ENCODE measurements at regions not wholly inside any gene's neighbourhood (a gene's known extent, or its start where the extent isn't known, plus 50 kb on each side); places are given as distances from the start of the nearest gene placed in this dataset.

DNA sequence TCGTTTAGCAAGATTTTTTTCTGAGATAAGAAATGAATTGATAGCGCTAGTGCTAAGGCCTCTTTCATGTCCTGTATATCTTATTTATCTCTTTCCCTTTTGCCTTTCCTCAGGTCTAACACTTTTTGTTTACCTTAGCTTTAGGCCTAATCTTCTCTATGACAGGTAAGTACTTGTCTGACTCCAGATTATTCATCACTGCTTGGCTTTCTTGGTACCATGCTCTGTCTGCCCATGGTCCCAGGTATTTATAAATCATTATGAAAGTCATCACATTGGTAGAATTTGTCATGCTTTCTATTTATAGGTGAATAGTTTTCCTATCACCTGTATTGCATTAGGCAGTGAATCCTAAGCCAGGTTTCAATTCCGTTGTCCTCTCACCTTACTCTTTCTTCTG is 99.5 kb upstream of the CTSO start:
- no TSS peak for BruUV-seq (replicated peaks)

DNA sequence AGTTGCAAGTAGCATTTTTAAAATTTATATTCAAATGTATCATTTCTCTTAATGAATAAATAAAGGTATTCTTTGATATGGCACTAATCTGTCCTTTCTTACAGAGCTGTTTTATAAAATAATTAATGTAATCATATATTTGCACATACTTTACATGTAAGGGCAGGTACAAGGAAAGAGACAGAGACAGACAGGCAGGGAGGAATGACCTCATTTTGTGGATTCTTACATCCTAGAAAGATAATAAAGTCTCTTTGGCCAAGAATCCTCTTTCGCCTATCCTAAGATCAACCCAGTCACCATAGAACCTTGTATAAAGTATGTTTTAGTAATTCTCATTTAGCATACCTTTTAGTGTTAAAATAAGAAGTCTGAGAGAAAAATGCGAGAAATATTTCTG is 98.5 kb upstream of the CTSO start:
- no peaks in the 10 kb centered on the region for H3K27me3 ChIP-seq (ENCODE audit: insufficient read depth, low read depth)
- no peak overlapping the region for H3K27ac ChIP-seq
- H3K9me3 ChIP-seq (ENCODE audit: insufficient read depth, low read depth), result no peaks in the 10 kb centered on the region
- no peaks in the 10 kb centered on the region for H3K4me1 ChIP-seq (replicated peaks; ENCODE audit: insufficient read depth)
- no peak overlapping the region for H3K4me2 ChIP-seq
- H2AFZ ChIP-seq, result no peak overlapping the region
- TF ChIP-seq EZH2 (IDR thresholded peaks at IDR 0.05; ENCODE audit: low read depth), result no peak
- TF ChIP-seq, protein P1, sequence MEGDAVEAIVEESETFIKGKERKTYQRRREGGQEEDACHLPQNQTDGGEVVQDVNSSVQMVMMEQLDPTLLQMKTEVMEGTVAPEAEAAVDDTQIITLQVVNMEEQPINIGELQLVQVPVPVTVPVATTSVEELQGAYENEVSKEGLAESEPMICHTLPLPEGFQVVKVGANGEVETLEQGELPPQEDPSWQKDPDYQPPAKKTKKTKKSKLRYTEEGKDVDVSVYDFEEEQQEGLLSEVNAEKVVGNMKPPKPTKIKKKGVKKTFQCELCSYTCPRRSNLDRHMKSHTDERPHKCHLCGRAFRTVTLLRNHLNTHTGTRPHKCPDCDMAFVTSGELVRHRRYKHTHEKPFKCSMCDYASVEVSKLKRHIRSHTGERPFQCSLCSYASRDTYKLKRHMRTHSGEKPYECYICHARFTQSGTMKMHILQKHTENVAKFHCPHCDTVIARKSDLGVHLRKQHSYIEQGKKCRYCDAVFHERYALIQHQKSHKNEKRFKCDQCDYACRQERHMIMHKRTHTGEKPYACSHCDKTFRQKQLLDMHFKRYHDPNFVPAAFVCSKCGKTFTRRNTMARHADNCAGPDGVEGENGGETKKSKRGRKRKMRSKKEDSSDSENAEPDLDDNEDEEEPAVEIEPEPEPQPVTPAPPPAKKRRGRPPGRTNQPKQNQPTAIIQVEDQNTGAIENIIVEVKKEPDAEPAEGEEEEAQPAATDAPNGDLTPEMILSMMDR (conservative IDR thresholded peaks at IDR 0.05), result no peak
- ChIA-PET POLR2A (ENCODE audit: unreplicated experiment) (no interaction called here), CTCF (no interaction called here)
- no peaks in the 10 kb centered on the region for H4K20me1 ChIP-seq (ENCODE audit: insufficient read depth)
- H3K36me3 ChIP-seq (ENCODE audit: low read depth), result no peaks in the 10 kb centered on the region
- no peaks in the 10 kb centered on the region for H3F3A ChIP-seq (ENCODE audit: insufficient read depth, low read depth)
- no peak for DNase-seq
- BruUV-seq (replicated peaks), result no TSS peak
- no peaks in the 10 kb centered on the region for H3K9me2 ChIP-seq (ENCODE audit: insufficient read depth)
- no peak overlapping the region for H3K4me3 ChIP-seq
- intact Hi-C loops (cut with micrococcal nuclease; ENCODE audit: unreplicated experiment), result no loop called here
- no peaks in the 10 kb centered on the region for H3K79me2 ChIP-seq (ENCODE audit: low read depth)

More for the DNA sequence above, 99.5 kb upstream of the CTSO start:
- TF ChIP-seq, protein P1 (conservative IDR thresholded peaks at IDR 0.05), result no peak
- no peaks in the 10 kb centered on the region for H3F3A ChIP-seq (ENCODE audit: insufficient read depth, low read depth)
- H3K27me3 ChIP-seq (ENCODE audit: insufficient read depth, low read depth), result no peaks in the 10 kb centered on the region
- no peak overlapping the region for H3K27ac ChIP-seq
- no peak overlapping the region for H2AFZ ChIP-seq
- H3K4me2 ChIP-seq, result no peak overlapping the region
- CTCF ChIA-PET, result no interaction called here
- no peak for DNase-seq
- no peaks in the 10 kb centered on the region for H3K36me3 ChIP-seq (ENCODE audit: low read depth)
- no peaks in the 10 kb centered on the region for H3K9me2 ChIP-seq (ENCODE audit: insufficient read depth)
- no peaks in the 10 kb centered on the region for H3K4me1 ChIP-seq (replicated peaks; ENCODE audit: insufficient read depth)
- no peaks in the 10 kb centered on the region for H4K20me1 ChIP-seq (ENCODE audit: insufficient read depth)
- no peaks in the 10 kb centered on the region for H3K79me2 ChIP-seq (ENCODE audit: low read depth)
- H3K9me3 ChIP-seq (ENCODE audit: insufficient read depth, low read depth), result no peaks in the 10 kb centered on the region
- intact Hi-C loops (cut with micrococcal nuclease; ENCODE audit: unreplicated experiment), result no loop called here
- no peak overlapping the region for H3K4me3 ChIP-seq
- POLR2A ChIA-PET (ENCODE audit: unreplicated experiment), result no interaction called here

DNA sequence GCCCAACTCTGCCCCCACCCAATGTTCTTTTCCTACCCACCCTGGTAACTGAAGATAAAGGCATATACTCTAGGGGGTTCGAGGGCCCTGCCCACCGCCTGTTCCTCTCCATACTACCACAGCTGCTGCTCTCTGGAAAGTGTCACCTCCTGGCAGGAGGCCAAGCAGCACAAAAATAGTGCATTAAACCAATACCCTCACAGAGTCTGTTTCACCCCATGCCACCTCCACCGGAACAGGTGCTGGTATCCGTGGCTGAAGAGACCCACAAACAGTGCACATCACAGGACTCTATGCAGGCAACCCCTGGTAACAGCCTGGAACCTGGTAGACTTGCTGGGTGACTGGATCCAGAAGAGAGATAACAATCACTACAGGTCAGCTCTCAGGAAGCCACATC is 85.1 kb upstream of the CTSO start:
- Histone ChIP-seq H3K9me2 (ENCODE audit: insufficient read depth) (no peaks in the 10 kb centered on the region), H3K27me3 (ENCODE audit: insufficient read depth, low read depth) (no peaks in the 10 kb centered on the region)
- CTCF ChIA-PET, result no interaction called here

More for the DNA sequence above, 85.1 kb upstream of the CTSO start:
- Histone ChIP-seq H3K79me2 (ENCODE audit: low read depth) (no peaks in the 10 kb centered on the region), H2AFZ (no peak overlapping the region), H3K36me3 (ENCODE audit: low read depth) (no peaks in the 10 kb centered on the region), H3F3A (ENCODE audit: insufficient read depth, low read depth) (no peaks in the 10 kb centered on the region), H3K4me3 (no peak overlapping the region), H4K20me1 (ENCODE audit: insufficient read depth) (no peaks in the 10 kb centered on the region), H3K4me2 (no peak overlapping the region), H3K9me3 (ENCODE audit: insufficient read depth, low read depth) (no peaks in the 10 kb centered on the region), H3K27ac (no peak overlapping the region), H3K4me1 (replicated peaks; ENCODE audit: insufficient read depth) (no peaks in the 10 kb centered on the region)
- POLR2A ChIA-PET (ENCODE audit: unreplicated experiment), result no interaction called here
- DNase-seq, result no peak
- intact Hi-C loops (cut with micrococcal nuclease; ENCODE audit: unreplicated experiment), result no loop called here
- no TSS peak for BruUV-seq (replicated peaks)
- no peak for TF ChIP-seq EZH2 (IDR thresholded peaks at IDR 0.05; ENCODE audit: low read depth)
- TF ChIP-seq, protein P1 (conservative IDR thresholded peaks at IDR 0.05), result no peak
